Fibroblast of mammary gland (primary cell): ENCODE measurements at regions not wholly inside any gene's neighbourhood (a gene's known extent, or its start where the extent isn't known, plus 50 kb on each side); places are given as distances from the start of the nearest gene placed in this dataset.
"Not testable (repeated sequence)": the region's sequence is repeated elsewhere in the genome, so short reads cannot be mapped to it uniquely, and the experiment has no call there.

Experiments
- DNase-seq: peaks from one replicate; pipeline ENCODE4 v3.0.0-alpha.2; 2010; ENCODE audit warnings: low read depth
- H3K4me3 ChIP-seq: 2 replicates; pipeline ENCODE4 v1.5.1; 2011; ENCODE audit warnings: low read depth, mild to moderate bottlenecking, low read length, moderate library complexity; ENCODE audit not compliant: control insufficient read depth
- CTCF ChIP-seq: conservative IDR thresholded peaks from 2 replicates; pipeline ENCODE4 v1.5.1; 2011; ENCODE audit warnings: low read depth, low read length, inconsistent platforms; ENCODE audit not compliant: control insufficient read depth, insufficient read depth

GRCh38 chr22:23501261-23501619 lies 78.8 kb downstream of the IGLL1 start:
- no peak for TF ChIP-seq CTCF
- DNase-seq: no peak
- no peak overlapping the region for H3K4me3 ChIP-seq

- no peak for DNase-seq
- no peak overlapping the region for H3K4me3 ChIP-seq
- no peak for TF ChIP-seq CTCF
Measured at GRCh38 chr22:23500508-23501260, 79.4 kb downstream of the IGLL1 start.

GRCh38 chr22:23499845-23500500 lies 80.1 kb downstream of the IGLL1 start:
- no peak for TF ChIP-seq CTCF
- DNase-seq: no peak
- no peak overlapping the region for H3K4me3 ChIP-seq

GRCh38 chr22:23498811-23499798 lies 81.0 kb downstream of the IGLL1 start:
- no peak for TF ChIP-seq CTCF
- DNase-seq: no peak
- H3K4me3 ChIP-seq: no peak overlapping the region

- DNase-seq: not testable (repeated sequence)
Measured at GRCh38 chr22:23497889-23498288, 82.2 kb downstream of the IGLL1 start.

GRCh38 chr22:23497016-23497885 lies 82.8 kb downstream of the IGLL1 start:
- no peak for DNase-seq
- H3K4me3 ChIP-seq: no peak overlapping the region
- no peak for TF ChIP-seq CTCF

More at GRCh38 chr22:23497889-23498288, 82.2 kb downstream of the IGLL1 start:
- not testable (repeated sequence) for H3K4me3 ChIP-seq
